HG03045 (cell line): ENCODE measurements at regions not wholly inside any gene's neighbourhood (a gene's known extent, or its start where the extent isn't known, plus 50 kb on each side); places are given as distances from the start of the nearest gene placed in this dataset.

Experiments
- ATAC-seq: cut with Tn5 transposase; IDR thresholded peaks from one replicate; pipeline ENCODE4 v1.9.1; 2021; ENCODE audit warnings: mild to moderate bottlenecking, moderate library complexity; ENCODE audit not compliant: unreplicated experiment

DNA sequence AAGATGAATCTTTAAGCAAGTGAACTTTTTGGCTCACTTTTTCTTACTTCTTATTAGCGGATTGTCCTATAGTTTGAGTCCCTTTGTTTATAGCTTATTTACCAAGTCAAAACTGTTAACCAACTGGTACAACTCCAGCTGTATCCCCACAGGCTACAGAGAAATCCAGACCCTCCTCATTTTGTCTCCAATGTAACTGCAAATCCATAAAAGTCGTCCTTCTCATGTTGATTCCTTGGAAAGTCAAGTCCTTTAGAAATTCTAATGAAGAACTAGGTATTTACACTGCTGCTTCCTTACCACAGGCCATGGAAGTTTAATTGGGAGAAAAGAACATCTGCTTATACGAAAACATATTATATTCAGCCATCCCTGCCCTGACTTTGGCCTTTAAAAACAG, 729.1 kb upstream of the NRSN1 start:
- ATAC-seq: no peak

GRCh38 chr6:23403460-23403859, 722.6 kb upstream of the NRSN1 start:
- no peak for ATAC-seq

DNA sequence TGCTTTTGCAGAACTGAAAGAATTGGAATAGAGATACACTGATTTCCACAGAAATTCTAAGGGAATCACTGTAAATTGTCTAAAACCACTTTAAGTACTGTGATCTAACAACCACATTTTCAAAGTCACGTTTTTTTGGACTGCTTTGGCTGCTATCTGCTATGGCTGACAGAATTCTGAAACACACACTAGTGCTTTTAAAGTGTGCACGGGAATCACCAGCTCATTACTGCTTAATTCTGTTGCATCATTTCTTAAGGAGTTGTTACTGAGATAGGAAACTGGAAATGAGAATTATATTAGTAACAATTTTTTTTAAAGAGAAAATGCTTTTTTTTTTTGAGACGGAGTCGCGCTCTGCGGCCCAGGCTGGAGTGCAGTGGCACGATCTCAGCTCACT, 716.5 kb upstream of the NRSN1 start:
- no peak for ATAC-seq

- ATAC-seq: no peak
Observed at GRCh38 chr6:23410439-23410838, 715.6 kb upstream of the NRSN1 start.

DNA sequence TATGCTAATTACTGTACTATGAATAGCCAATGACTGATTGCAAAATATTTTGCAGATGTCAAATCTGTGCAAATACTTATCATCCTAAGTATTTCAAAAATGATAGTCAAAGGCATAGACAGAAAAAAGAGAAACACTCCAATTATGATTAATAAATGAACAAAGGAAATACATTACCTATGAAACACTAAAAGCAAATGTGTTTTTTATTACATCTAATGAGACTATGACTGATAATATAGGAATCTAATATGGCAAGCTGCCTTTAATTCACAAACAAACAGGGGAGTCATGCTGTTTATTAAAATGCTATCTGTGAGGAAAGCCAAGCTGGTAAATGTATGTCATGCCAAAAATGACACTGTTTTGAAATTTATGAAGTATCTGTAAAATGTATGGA, 713.2 kb upstream of the NRSN1 start:
- no peak for ATAC-seq

DNA sequence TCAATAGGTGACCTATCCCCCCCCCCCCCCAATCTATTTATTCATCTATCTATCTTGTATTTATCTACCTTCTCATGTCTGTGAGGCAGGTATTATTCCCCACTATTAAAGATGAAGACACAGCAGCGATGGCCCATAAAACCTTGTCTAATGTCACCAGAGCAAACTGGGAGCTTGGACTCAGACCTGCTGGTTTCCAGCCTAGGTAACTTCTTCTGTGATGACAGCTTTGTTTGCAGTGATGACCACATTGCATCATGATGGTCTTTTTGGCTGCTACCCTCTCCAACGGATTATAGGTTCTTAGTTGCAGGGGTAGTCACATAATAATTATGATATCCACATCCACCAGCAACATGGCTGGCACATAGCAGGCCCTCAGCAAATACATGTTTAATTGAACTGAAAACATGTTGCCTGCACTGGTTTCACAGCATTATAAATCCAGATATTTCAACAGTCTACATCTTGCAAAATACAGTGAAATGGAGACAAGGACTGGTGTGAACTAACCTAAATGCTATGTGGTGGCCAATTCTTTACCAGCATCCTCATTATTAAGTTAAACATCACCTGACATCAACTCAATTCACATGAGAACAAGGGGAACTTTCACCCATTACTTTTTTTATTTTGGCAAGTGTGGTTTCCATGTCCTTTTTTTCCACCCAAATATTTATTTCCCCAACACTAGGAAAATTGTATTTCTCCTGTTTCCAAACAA, 712.5 kb upstream of the NRSN1 start:
- ATAC-seq: no peak

- ATAC-seq: no peak
Observed at GRCh38 chr6:23414051-23414445, 712.0 kb upstream of the NRSN1 start.

DNA sequence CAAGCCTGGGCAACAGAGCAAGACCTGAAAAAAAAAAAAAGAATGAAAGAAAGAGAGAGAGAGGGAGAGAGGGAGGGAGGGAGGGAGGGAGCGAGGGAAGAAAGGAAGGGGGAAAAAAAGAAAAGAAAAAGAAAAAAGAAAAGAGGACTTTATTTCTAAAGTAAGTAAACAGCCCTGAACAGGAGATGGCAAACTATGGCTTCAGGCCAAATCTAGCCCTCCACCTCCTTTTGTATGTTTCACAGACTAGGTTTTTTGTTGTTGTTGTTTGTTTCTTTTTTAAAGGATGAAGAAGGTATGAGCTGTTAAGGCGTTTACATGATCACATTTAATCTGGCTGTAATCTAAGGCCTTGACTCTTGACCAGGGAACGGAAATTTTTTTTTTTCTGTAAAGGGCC, 711.1 kb upstream of the NRSN1 start:
- ATAC-seq: no peak

- no peak for ATAC-seq
Observed at GRCh38 chr6:23415819-23416427, 710.1 kb upstream of the NRSN1 start.

DNA sequence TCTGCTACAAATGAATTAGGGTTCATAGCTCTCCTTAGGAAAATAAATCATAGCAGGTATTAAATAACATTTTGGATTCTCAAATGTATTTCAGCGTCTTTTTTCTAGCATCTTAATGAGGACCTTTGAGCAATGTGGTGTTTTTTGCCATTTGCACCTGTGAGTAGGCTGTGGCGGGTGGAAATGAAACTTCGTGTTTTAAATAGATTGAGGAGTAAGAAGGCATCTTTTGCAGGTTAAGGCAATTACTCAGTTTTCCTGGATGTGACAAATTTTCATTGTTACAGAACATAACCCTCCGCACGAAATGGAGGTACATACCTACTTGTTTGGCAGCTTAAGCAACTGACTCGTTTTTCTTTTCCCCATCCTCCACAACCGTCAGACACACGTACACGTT, 708.9 kb upstream of the NRSN1 start:
- ATAC-seq: no peak

DNA sequence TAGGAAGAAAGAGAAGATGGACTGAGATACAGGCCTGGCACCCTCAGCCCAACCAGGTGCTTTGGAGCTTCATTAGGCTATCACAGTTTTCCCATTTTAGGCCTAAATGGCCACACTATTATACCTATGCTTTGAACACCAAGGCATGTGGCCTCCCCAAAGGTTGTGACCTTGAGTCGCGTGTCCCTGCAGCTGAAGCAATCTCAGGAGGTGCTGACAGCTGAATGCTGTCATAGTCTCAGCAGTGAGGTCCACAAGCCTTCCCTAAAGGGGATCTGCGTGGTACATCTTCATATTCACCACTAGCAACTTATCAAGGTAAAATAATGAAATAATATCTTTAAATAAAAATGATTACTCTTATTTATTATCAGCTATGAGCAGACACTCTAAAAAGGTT, 707.9 kb upstream of the NRSN1 start:
- no peak for ATAC-seq

GRCh38 chr6:23419046-23419445, 707.0 kb upstream of the NRSN1 start:
- no peak for ATAC-seq

DNA sequence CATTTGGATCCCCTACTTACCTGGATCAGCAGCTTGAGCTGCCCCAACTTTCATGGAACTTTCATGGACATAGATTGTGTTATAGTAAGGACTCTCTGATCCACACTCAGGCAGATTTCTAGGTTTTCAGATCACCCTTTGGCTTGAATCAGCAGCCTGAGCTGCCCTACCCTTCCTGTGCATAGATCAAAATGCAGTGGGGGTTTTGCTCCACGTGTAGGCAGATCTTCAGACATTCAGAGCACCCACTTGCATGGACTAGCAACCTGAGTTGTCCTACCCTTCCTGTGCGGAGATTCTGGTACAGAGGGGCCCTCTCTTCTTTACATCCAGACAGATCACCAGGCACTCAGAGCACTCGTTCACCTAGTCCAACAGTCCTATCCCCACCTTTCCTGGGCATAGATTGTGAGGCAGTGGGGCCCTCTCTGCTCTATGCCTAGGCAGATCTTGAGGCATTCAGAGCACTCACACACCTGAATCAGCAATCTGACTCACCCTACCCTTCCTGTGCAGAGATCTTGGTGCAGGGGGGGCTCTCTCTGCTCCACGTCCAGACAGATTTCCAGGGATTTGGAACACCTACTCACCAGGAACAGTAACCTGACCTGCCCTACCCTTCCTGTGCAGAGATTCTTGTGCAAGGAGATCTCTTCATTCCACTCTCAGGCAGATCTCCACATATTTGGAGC, 705.2 kb upstream of the NRSN1 start:
- no peak for ATAC-seq

- no peak for ATAC-seq
Observed at GRCh38 chr6:23424584-23424983, 701.4 kb upstream of the NRSN1 start.

GRCh38 chr6:23435126-23435525, 690.9 kb upstream of the NRSN1 start:
- ATAC-seq: no peak

DNA sequence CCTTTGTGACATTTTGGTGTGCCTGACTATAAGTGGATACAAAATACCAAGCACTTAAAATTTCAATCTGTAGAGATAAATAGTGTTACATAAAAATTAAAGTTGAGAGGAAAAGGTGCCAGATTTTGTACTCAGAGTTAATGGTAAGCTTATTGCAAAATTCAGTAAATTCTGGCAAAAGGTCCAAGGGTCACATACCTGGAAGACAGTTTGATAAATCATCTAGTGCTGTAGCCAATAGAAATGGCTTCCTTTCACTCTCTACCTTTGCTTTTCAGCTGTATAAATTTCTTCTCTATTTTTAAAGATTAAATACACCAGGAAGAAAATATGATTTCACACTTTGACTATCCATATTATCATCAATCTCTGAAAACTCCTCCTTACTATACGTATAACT, 690.2 kb upstream of the NRSN1 start:
- ATAC-seq: no peak

- ATAC-seq: no peak
Observed at GRCh38 chr6:23441808-23442461, 684.1 kb upstream of the NRSN1 start.

DNA sequence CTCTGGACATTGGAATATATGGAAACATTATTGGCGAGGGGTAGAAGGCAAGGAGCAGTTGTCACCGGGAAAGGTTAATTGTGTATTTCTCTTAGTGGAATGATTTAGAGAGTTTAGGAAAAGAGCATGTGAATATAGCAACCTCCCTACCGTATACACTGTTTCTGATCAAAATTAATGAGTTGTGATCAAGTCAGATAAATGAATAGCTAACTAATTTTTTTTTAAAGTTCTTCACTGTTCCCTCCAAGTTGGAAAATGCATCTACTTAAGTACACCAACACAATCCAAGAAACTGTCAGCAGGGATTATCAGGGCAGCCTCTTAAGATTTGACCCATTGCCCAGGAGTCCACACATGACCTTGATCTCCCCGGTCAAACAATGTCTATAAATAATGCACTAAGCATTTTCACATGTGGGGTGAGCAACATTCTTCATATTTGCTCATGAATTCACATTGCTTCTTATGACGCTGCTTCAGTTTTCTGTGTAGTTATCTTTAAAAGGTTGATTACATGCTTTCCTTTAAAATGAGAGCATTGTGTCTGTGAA, 680.8 kb upstream of the NRSN1 start:
- no peak for ATAC-seq

GRCh38 chr6:23446469-23446967, 679.5 kb upstream of the NRSN1 start:
- no peak for ATAC-seq

DNA sequence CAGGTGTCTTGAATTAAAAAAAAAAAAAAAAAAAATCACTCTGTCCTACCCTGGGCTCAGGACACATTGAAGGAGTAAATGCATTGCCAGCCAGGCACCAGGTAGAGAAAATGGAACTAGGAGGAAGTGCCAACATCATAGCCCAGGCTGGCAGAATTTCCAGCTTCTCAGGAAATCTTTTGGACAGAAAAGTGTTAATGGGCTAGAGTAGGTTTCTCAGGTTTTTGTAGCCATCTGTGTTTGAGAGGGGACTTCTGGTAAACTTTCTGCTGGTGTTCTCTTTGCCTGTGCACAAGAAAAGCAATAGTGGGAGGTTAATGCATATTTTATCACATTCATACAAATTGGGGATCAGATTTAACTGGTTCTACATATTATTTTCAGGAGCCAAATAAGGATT, 678.3 kb upstream of the NRSN1 start:
- no peak for ATAC-seq

GRCh38 chr6:23448281-23448680, 677.7 kb upstream of the NRSN1 start:
- ATAC-seq: no peak
